ENCODE measurements at regions not wholly inside any gene's neighbourhood (a gene's known extent, or its start where the extent isn't known, plus 50 kb on each side); places are given as distances from the start of the nearest gene placed in this dataset.
"Not testable (repeated sequence)": the region's sequence is repeated elsewhere in the genome, so short reads cannot be mapped to it uniquely, and the experiment has no call there.

DNA sequence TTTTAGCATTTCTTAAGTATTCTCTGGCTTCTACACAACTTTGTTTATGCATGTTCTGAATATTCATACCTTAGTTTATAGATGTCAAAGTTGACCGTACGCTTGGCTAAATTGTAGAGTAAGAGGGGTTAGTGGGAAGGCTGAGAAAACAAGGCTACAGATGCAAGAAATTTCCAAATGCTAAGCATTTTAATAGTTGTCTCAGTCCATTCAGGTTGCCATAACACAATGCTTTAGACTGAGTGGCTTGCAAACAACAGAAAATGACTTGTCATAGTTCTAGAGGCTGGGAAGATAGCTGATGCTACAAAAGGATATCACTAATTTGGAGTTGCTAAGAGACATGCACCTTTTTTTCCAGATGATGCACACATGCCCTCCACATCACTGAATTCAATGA, 53.0 kb upstream of the C1QTNF3 start:
- not testable (repeated sequence) for DNase-seq (ENCODE audit: low read depth)

DNA sequence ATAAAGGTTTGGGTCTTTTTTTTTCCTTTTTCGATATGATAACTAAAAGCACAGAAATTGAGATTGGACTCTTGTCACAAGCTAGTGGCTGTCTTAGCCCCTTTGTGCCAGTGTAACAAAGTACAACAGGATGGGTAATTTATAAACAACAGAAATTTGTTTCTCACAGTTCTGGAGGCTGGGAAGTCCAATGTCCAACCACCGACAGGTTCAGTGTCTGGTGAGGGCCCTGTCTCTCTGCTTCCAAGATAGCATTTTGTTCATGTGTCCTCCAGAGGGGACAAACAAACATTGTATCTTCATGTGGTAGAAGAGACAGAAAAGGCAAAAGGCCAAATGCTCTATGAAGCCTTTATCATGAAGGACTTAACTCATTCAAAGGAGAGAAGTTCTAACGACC, 56.9 kb upstream of the C1QTNF3 start:
- DNase-seq (ENCODE audit: low read depth) = not testable (repeated sequence)

DNA sequence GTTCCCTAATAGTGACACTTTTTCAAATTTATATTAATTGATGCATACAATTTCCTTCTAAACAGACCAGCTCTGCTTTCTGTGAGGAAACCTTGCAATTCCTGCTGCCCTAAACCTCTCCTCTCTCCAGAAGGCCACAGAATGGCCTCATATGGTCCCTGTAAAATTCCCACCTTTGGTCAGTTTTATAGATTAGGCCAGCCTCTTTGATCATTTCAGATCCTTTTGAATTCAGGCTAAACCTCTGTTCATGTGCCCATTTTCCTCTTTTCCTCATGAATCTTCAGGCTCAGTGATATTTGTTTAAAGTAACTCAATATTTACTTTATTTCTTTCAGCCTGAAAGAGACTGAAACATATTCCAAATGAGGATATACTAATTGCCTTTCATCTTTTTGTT, 58.6 kb upstream of the C1QTNF3 start:
- DNase-seq (ENCODE audit: low read depth) = not testable (repeated sequence)

DNA sequence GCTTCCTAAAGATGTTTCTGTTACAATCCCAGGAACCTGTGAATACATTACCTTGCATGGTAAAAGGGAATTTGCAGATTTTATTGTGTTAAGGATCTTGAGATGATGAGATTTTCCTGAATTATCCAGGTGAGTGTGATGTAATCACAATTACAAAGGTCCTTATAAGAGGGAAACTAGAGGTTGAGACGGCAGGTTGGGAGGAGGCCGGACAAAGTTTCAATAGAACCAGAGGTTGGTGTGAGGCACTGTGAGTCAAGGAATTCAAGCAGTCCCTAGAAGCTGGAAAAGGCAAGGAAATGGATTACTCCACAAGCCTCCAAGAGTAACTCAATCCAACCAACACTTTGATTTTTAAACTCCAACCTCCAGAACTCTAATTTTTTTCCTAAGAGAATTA, 65.9 kb upstream of the C1QTNF3 start:
- DNase-seq (ENCODE audit: low read depth) = not testable (repeated sequence)

DNA sequence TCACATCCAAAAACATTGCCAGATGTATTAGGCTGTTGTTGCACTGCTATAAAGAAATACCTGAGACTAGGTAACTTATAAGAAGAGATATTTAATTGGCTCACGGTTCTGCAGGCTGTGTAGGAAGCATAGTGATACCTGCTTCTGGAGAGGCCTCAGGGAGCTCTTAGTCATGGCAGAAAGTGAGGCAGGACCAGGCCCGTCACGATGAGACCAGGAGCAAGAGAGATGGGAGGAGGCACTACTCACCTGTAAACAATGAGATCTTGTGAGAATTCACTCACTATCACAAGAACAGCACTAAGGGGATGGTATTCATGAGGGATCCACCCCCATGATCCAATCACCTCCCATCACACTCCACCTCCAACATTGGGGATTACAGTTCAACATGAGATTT, 81.3 kb upstream of the C1QTNF3 start:
- DNase-seq (ENCODE audit: low read depth) = not testable (repeated sequence)

DNA sequence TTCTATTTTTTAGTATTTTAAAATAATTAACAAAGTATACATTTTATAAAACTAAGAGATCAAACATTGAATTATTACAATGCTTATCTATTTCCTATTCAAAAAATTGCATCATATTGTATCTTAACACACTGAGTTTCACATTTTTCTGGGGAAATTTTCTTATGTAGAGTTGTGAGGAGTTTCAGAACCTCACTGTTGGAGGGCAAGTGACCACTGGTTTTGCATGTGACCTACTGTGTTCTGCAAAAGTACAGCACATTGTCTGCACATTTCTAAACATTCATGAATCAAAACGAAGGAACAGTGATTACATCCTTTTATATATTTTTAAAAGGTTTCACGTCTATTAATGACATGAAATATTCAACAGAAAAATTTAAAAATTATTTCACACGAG, 82.3 kb upstream of the C1QTNF3 start:
- DNase-seq (ENCODE audit: low read depth) = not testable (repeated sequence)

- DNase-seq (ENCODE audit: low read depth) = not testable (repeated sequence)
Observed at GRCh38 chr5:34126741-34127140, 83.7 kb upstream of the C1QTNF3 start.

DNA sequence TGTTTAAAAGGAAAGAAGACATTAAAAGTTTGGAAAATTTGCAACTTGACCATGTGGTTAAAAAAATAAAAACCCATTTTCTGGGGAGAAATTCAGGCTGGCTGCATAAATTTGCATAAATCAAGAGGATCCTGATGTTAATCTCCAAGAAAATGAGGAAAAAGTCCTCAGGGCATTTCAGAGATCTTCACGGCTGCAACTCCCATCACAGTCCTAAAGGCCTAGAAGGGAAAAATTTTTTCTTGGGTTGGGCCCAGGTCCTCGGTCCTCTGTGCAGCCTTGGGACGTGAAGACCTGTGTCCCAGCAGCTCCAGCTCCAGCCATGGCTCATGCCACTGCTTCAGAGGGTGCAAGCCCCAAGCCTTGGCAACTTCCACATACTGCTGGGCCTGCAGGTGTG, 84.8 kb upstream of the C1QTNF3 start:
- DNase-seq (ENCODE audit: low read depth) = not testable (repeated sequence)

GRCh38 chr5:34128890-34129289, 85.9 kb upstream of the C1QTNF3 start:
- not testable (repeated sequence) for DNase-seq (ENCODE audit: low read depth)

- DNase-seq (ENCODE audit: low read depth) = not testable (repeated sequence)
Observed at GRCh38 chr5:34154988-34155387, 112.0 kb upstream of the C1QTNF3 start.

DNA sequence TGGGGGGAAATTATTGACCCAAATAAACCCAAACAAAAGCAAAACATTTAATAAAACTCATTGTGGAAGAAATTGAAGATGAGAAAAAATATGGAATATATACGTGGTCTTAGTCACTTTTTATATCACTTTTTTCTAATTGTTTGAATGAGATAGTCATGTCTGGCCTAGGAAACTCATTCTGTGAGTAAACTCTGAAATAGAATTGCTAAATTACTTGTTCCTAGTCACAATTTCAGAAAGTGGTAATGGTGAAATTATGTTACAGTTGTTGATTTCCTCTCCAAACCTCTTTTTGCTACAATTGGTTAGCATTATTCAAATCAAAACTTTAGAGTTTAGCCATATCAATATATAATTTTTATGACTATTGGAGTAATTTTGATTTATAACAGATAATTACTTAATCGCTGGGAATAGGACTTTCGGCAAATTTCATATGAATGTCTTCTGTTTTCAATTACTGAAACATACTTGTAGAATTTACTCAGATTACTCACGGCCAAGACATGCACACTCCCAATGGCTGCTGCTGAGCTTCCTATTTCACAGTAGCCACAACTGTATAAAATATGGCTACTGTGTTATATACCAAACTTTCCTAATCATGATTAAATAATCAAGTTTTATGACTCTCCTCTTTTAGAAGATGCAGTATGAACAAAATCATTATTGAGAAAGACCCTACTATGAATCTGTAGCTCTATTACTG, 113.8 kb upstream of the C1QTNF3 start:
- not testable (repeated sequence) for DNase-seq (ENCODE audit: low read depth)

DNA sequence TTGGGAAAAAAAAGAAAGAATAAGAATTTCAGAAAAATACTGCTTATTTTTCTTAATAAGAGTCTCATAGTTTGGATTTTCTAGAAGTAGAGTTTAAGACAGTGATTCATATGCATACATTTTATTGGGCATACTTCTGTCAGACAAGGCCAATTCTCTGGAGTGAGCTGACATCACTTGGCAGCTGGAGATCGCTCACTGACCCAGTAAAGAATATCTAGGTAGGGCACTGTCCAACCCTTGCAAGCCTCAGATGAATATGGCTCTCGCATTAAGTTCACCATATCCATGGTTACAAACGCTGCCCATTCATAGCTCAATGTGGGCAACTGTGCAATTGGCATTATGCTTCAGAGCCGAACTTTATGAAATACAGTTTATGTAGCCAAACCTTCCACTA, 117.9 kb upstream of the C1QTNF3 start:
- DNase-seq (ENCODE audit: low read depth) = not testable (repeated sequence)

DNA sequence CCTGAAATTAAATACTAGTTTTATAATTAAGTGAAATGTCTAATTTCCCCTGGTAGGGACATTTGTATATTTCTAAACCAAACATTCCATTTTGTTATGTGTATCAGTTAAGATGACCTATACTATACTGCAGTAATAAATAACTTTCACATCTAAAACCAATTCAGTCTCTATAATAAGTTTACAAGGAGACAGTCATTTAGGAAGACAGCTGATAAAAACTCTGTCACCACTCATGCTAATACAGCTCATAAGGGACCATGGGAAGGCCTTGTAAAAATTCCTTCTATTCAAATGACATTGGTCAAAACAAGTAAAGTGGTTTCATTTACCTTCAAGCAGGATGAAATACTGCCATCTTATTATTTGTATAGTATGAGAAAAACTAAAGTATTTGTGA, 128.4 kb upstream of the C1QTNF3 start:
- DNase-seq (ENCODE audit: low read depth) = not testable (repeated sequence)

GRCh38 chr5:34179453-34180190, 136.6 kb upstream of the C1QTNF3 start:
- DNase-seq (ENCODE audit: low read depth) = not testable (repeated sequence)

DNA sequence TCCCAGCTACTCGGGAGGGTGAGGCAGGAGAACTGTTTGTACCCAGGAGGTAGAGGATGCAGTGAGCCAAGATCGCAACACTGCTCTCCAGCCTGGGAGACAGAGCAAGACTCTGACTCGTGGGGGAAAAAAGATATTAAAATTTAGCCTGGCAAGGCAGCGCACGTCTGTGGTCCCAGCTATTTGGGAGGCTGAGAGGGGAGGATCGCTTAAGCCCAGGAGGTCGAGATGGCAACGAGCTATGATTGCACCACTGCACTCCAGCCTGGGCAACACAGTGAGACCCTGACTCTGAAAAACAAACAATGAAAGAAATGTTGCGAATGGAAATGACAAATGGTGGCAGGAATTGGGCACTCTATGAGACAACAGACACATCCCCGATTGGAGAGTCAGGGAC, 137.2 kb upstream of the C1QTNF3 start:
- DNase-seq (ENCODE audit: low read depth) = not testable (repeated sequence)

- not testable (repeated sequence) for DNase-seq (ENCODE audit: low read depth)
Observed at GRCh38 chr5:34180940-34181614, 138.1 kb upstream of the C1QTNF3 start.

GRCh38 chr5:34185005-34185404, 142.0 kb upstream of the C1QTNF3 start:
- DNase-seq (ENCODE audit: low read depth) = not testable (repeated sequence)

DNA sequence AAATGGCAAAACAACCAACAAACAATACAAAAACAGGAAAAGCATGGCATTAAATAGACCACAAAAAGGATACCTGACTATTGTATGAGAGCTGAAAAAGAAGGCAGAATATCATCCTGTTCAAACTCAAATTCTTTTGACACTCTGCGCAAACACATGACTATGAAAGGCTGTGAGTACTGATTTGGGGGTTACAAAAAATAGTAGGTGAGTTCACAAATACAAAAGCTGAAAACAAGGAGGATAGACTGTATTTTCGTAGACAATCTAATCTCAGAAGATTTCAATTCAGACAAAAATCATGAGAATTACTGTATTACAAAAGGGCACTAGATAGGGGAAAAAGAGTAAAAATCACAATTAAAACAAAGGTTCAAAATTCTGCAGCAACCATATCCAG, 142.6 kb upstream of the C1QTNF3 start:
- not testable (repeated sequence) for DNase-seq (ENCODE audit: low read depth)

- DNase-seq (ENCODE audit: low read depth) = not testable (repeated sequence)
Observed at GRCh38 chr5:34186108-34186507, 143.1 kb upstream of the C1QTNF3 start.

- DNase-seq (ENCODE audit: low read depth) = not testable (repeated sequence)
Observed at GRCh38 chr5:34186865-34187264, 143.9 kb upstream of the C1QTNF3 start.

DNA sequence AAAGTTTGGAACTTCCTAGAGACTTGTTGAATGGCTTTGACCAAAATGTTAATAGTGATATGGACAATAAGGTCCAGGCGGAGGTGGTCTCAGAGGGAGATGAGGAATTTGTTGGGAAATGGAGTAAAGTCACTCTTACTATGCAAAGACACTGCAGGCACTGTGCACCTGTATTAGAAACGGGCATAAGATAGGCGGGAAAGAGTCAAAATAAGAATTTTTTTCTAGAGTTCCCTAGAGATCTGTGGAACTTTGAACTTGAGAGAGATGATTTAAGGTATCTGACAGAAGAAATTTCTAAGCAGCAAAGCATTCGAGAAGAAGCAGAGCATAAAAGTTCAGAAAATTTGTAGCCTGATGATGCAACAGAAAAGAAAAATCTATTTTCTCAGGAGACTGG, 144.4 kb upstream of the C1QTNF3 start:
- DNase-seq (ENCODE audit: low read depth) = not testable (repeated sequence)

- not testable (repeated sequence) for DNase-seq (ENCODE audit: low read depth)
Observed at GRCh38 chr5:34188001-34188822, 145.2 kb upstream of the C1QTNF3 start.
